GM12873 (cell line): ENCODE measurements at regions not wholly inside any gene's neighbourhood (a gene's known extent, or its start where the extent isn't known, plus 50 kb on each side); places are given as distances from the start of the nearest gene placed in this dataset.

Experiments
- CTCF ChIP-seq: IDR thresholded peaks from 2 replicates; pipeline ENCODE4 v1.5.1; 2012; ENCODE audit warnings: low read depth, mild to moderate bottlenecking, moderate library complexity, low read length, control low read depth; ENCODE audit not compliant: insufficient read depth; ENCODE audit errors: missing control alignments

GRCh38 chr10:105509517-105509916 lies 868.4 kb downstream of the SORCS3 start:
- no peak for TF ChIP-seq CTCF

- TF ChIP-seq CTCF = no peak
These were observed 865.2 kb downstream of the SORCS3 start for GRCh38 chr10:105506262-105506661.

GRCh38 chr10:105503714-105504113 lies 862.6 kb downstream of the SORCS3 start:
- TF ChIP-seq CTCF = no peak

- no peak for TF ChIP-seq CTCF
These were observed 861.0 kb downstream of the SORCS3 start for GRCh38 chr10:105502058-105502457.

GRCh38 chr10:105494944-105495343 lies 853.9 kb downstream of the SORCS3 start:
- TF ChIP-seq CTCF = no peak

- no peak for TF ChIP-seq CTCF
These were observed 853.2 kb downstream of the SORCS3 start for GRCh38 chr10:105494303-105494702.

GRCh38 chr10:105473170-105473569 lies 832.1 kb downstream of the SORCS3 start:
- no peak for TF ChIP-seq CTCF
